SK-N-SH (cell line): ENCODE measurements at regions not wholly inside any gene's neighbourhood (a gene's known extent, or its start where the extent isn't known, plus 50 kb on each side); places are given as distances from the start of the nearest gene placed in this dataset.

Experiments used
- CTCF ChIA-PET: fragments of 300-600, 350-600 bp; formaldehyde crosslinking; extraction: SDS; loops from one replicate; lab custom pipeline; 2021; lab: Yijun Ruan, JAX
- POLR2A ChIA-PET: fragments of 350-600 bp; sonication (Branson Sonifier 250); formaldehyde crosslinking; extraction: SDS; loops from one replicate; lab custom pipeline; 2020; ENCODE audit warnings: antibody characterized with exemption, inconsistent platforms; lab: Yijun Ruan, JAX
- DNase-seq: peaks from one replicate; pipeline ENCODE4 v3.0.0; 2012
- H2AFZ ChIP-seq: fragments of 200-600 bp; sonication (generic); 2 replicates; pipeline ENCODE4 v1.8.1; 2016; ENCODE audit warnings: antibody characterized with exemption, mild to moderate bottlenecking, low read depth
- H3F3A ChIP-seq: fragments of 200-600 bp; sonication (generic); replicated peaks from 2 replicates; pipeline ENCODE3; 2016; ENCODE audit warnings: antibody characterized with exemption, mild to moderate bottlenecking; ENCODE audit not compliant: insufficient read depth
- H3K27ac ChIP-seq, 2 experiments: fragments of 200-500 bp in 1 of 2; fragments of 200-600 bp in 1 of 2; sonication (Bioruptor generic) in 1 of 2; sonication (generic), shearing (Covaris generic) in 1 of 2; 2 replicates each; pipeline versions ENCODE4 v1.5.1 to v1.6.1; 2014 to 2016; ENCODE audit warnings: low read depth in 2 of 2, inconsistent platforms in 1 of 2, low read length in 1 of 2, mild to moderate bottlenecking in 1 of 2, mixed read lengths in 1 of 2
- H3K27me3 ChIP-seq: fragments of 200-600 bp; sonication (generic), shearing (Covaris generic); 2 replicates; pipeline ENCODE4 v1.6.1; 2016; ENCODE audit warnings: mixed run types; ENCODE audit not compliant: insufficient read depth
- H3K36me3 ChIP-seq, 2 experiments: fragments of 200-500 bp in 1 of 2; fragments of 200-600 bp in 1 of 2; sonication (Bioruptor generic) in 1 of 2; sonication (generic) in 1 of 2; replicated peaks in 1 of 2; 2 replicates each; pipeline versions ENCODE3 to v1.5.1; 2014 to 2016; ENCODE audit warnings: low read length in 1 of 2, mild to moderate bottlenecking in 1 of 2; ENCODE audit not compliant: insufficient read depth in 2 of 2, control insufficient read depth in 1 of 2
- H3K4me1 ChIP-seq, 2 experiments: fragments of 200-500 bp in 1 of 2; fragments of 200-600 bp in 1 of 2; sonication (Bioruptor generic) in 1 of 2; sonication (generic), shearing (Covaris generic) in 1 of 2; 2 replicates each; pipeline versions ENCODE4 v1.5.1 to v1.6.1; 2014 to 2016; ENCODE audit warnings: low read depth in 1 of 2, low read length in 1 of 2, mixed run types in 1 of 2; ENCODE audit not compliant: insufficient read depth in 2 of 2, control insufficient read depth in 1 of 2
- H3K4me2 ChIP-seq: fragments of 200-600 bp; sonication (generic), shearing (Covaris generic); 2 replicates; pipeline ENCODE4 v1.6.1; 2017; ENCODE audit warnings: mixed run types
- H3K4me3 ChIP-seq, 2 experiments: fragments of 200-500 bp in 1 of 2; fragments of 200-600 bp in 1 of 2; sonication (Bioruptor generic) in 1 of 2; sonication (generic), shearing (Covaris generic) in 1 of 2; 2 replicates each; pipeline versions ENCODE4 v1.5.1 to v1.8.1; 2014 to 2016; ENCODE audit warnings: low read depth in 2 of 2, inconsistent platforms in 1 of 2, low read length in 1 of 2, mild to moderate bottlenecking in 1 of 2, mixed read lengths in 1 of 2, moderate library complexity in 1 of 2
- H3K79me2 ChIP-seq: fragments of 200-600 bp; sonication (generic); 2 replicates; pipeline ENCODE4 v1.8.1; 2017; ENCODE audit warnings: mild to moderate bottlenecking; ENCODE audit not compliant: insufficient read depth
- H3K9ac ChIP-seq: fragments of 200-600 bp; sonication (generic); 2 replicates; pipeline ENCODE4 v1.6.1; 2017; ENCODE audit warnings: mixed run types
- H3K9me2 ChIP-seq: fragments of 200-600 bp; sonication (generic); 2 replicates; pipeline ENCODE4 v1.6.1; 2017; ENCODE audit warnings: mixed run types
- H3K9me3 ChIP-seq: fragments of 200-600 bp; sonication (generic); 2 replicates; pipeline ENCODE4 v1.6.1; 2017; ENCODE audit warnings: mixed run types, mild to moderate bottlenecking, moderate library complexity
- H4K20me1 ChIP-seq: fragments of 200-600 bp; sonication (generic); 2 replicates; pipeline ENCODE4 v1.6.1; 2017; ENCODE audit warnings: mild to moderate bottlenecking, mixed run types; ENCODE audit not compliant: insufficient read depth
- ELF1 ChIP-seq: IDR thresholded peaks from 2 replicates; pipeline ENCODE4 v1.4.0; 2012
- FOXM1 ChIP-seq: IDR thresholded peaks from 2 replicates; pipeline ENCODE4 v1.4.0; 2012; ENCODE audit warnings: low read depth, mild to moderate bottlenecking
- GABPA ChIP-seq: IDR thresholded peaks from 2 replicates; pipeline ENCODE4 v1.4.0; 2012; ENCODE audit warnings: low read depth, mild to moderate bottlenecking
- MXI1 ChIP-seq: IDR thresholded peaks from 2 replicates; pipeline ENCODE4 v1.6.1; 2012; ENCODE audit warnings: mild to moderate bottlenecking, low read depth, low read length, improper control_type of control experiment
- NFIC ChIP-seq: IDR thresholded peaks from 2 replicates; pipeline ENCODE4 v1.4.0; 2012; ENCODE audit warnings: borderline replicate concordance
- POLR2AphosphoS5 ChIP-seq: IDR thresholded peaks from 2 replicates; pipeline ENCODE4 v1.6.1; 2012; ENCODE audit warnings: low read depth, low read length
- RFX5 ChIP-seq: IDR thresholded peaks from 2 replicates; pipeline ENCODE4 v1.6.1; 2012; ENCODE audit warnings: mild to moderate bottlenecking, improper control_type of control experiment, low read length
- RXRA ChIP-seq: IDR thresholded peaks from 2 replicates; pipeline ENCODE4 v1.4.0; 2012; ENCODE audit warnings: low read depth, mild to moderate bottlenecking, borderline replicate concordance
- SIN3A ChIP-seq: IDR thresholded peaks from 2 replicates; pipeline ENCODE4 v1.6.1; 2012; ENCODE audit warnings: low read depth, mild to moderate bottlenecking, low read length, moderate library complexity, borderline replicate concordance
- SMC3 ChIP-seq: IDR thresholded peaks from 2 replicates; pipeline ENCODE4 v1.6.1; 2012; ENCODE audit warnings: low read depth, low read length, improper control_type of control experiment
- TCF12 ChIP-seq: IDR thresholded peaks from 2 replicates; pipeline ENCODE4 v1.4.0; 2012
- TEAD4 ChIP-seq: IDR thresholded peaks from 2 replicates; pipeline ENCODE4 v1.4.0; 2012; ENCODE audit warnings: mild to moderate bottlenecking, borderline replicate concordance; ENCODE audit not compliant: insufficient read depth
- WGBS: methylation state at CpG from one replicate; pipeline ENCODE4 v1.1.6; 2017; ENCODE audit warnings: low lambda C conversion rate; 5-methylcytosine and 5-hydroxymethylcytosine counted together
- TF ChIP-seq, protein P1 (sequence below): fragments of 150-350 bp; IDR thresholded peaks from 2 replicates; pipeline ENCODE4 v1.6.1; 2017; ENCODE audit warnings: antibody characterized with exemption, low read length, low read depth, borderline replicate concordance
- TF ChIP-seq, protein P2 (sequence below): IDR thresholded peaks from 2 replicates; pipeline ENCODE4 v1.6.1; 2012; ENCODE audit warnings: mild to moderate bottlenecking, low read depth, low read length, moderate library complexity
- TF ChIP-seq, protein P3 (sequence below): fragments of 150-350 bp; IDR thresholded peaks from 2 replicates; pipeline ENCODE4 v1.6.1; 2016; ENCODE audit warnings: mild to moderate bottlenecking, low read depth, low read length
- TF ChIP-seq, protein P4 (sequence below): fragments of 200-600 bp; sonication (generic); IDR thresholded peaks from 2 replicates; pipeline ENCODE4 v1.6.1; 2017; ENCODE audit warnings: antibody characterized with exemption, mild to moderate bottlenecking, moderate library complexity

DNA sequence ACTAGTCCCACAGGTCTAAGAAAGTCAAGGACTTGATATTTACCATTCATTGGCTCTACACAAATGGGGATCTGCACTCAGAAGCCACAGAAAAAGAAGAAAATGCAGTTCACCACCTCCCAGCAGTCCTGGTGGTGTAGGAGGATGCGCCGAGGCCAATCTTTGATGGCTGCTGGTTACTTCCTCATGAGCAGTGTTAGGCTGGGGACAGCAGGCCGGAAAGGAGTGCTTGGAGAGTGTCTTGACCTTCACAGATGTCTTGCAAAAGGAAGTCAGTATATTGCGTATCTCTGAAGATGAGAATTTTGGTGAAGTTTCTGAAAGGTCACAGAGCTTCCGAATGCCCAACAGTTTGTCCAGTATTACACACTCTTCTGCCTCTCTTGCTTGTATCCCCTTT is 597.0 kb downstream of the EBF1 start:
- no peak overlapping the region for H2AFZ ChIP-seq
- no peaks in the 10 kb centered on the region for H3K4me1 ChIP-seq
- H3K9ac ChIP-seq = no peak overlapping the region
- H3K36me3 ChIP-seq = no peaks in the 10 kb centered on the region
- no peaks in the 10 kb centered on the region for H4K20me1 ChIP-seq
- no peaks in the 10 kb centered on the region for H3K27me3 ChIP-seq
- no peak overlapping the region for H3K27ac ChIP-seq
- no peak overlapping the region for H3K4me3 ChIP-seq
- no peaks in the 10 kb centered on the region for H3K9me3 ChIP-seq
- no peaks in the 10 kb centered on the region for H3K9me2 ChIP-seq
- DNase-seq = no peak
- TF ChIP-seq MXI1 (no peak), RFX5 (no peak), FOXM1 (no peak), POLR2AphosphoS5 (no peak)
- TF ChIP-seq, protein P1, sequence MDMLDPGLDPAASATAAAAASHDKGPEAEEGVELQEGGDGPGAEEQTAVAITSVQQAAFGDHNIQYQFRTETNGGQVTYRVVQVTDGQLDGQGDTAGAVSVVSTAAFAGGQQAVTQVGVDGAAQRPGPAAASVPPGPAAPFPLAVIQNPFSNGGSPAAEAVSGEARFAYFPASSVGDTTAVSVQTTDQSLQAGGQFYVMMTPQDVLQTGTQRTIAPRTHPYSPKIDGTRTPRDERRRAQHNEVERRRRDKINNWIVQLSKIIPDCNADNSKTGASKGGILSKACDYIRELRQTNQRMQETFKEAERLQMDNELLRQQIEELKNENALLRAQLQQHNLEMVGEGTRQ = no peak
- 65% methylated on average over 5 of the region's 5 CpGs for WGBS
- ChIA-PET POLR2A (no interaction called here), CTCF (no interaction called here)
- no peaks in the 10 kb centered on the region for H3F3A ChIP-seq
- no peak overlapping the region for H3K4me2 ChIP-seq
- H3K79me2 ChIP-seq = no peaks in the 10 kb centered on the region

DNA sequence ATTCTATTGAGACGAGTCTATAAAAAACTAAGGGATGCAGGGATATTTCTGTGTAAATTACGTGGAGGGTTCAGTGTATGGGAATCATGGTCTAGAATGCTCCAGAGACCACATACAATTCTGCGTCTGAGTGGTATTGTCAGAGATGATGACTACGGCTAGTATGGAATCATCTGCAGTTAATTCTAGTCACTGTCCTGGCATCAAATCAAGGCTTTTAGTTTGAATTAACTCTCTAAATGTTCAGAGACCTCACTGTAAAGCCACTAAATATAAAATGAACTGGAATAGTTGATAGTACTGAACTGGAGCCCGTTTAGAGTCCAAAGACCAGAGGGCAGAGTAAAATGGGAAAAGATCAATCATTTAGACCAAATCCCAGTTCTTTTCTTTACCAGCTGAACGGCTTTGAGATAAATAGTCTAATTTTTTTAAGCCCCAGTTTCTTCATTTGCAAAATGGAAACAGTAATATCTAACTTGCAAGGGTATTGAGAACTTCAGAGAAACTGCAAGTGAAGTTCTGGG is 599.8 kb downstream of the EBF1 start:
- TF ChIP-seq NFIC (no peak), RFX5 (no peak), FOXM1 (no peak), ELF1 (no peak), GABPA (no peak), RXRA (no peak), TEAD4 (no peak), SIN3A (no peak), TCF12 (no peak), POLR2AphosphoS5 (no peak), SMC3 (no peak), MXI1 (no peak)
- TF ChIP-seq, protein P2, sequence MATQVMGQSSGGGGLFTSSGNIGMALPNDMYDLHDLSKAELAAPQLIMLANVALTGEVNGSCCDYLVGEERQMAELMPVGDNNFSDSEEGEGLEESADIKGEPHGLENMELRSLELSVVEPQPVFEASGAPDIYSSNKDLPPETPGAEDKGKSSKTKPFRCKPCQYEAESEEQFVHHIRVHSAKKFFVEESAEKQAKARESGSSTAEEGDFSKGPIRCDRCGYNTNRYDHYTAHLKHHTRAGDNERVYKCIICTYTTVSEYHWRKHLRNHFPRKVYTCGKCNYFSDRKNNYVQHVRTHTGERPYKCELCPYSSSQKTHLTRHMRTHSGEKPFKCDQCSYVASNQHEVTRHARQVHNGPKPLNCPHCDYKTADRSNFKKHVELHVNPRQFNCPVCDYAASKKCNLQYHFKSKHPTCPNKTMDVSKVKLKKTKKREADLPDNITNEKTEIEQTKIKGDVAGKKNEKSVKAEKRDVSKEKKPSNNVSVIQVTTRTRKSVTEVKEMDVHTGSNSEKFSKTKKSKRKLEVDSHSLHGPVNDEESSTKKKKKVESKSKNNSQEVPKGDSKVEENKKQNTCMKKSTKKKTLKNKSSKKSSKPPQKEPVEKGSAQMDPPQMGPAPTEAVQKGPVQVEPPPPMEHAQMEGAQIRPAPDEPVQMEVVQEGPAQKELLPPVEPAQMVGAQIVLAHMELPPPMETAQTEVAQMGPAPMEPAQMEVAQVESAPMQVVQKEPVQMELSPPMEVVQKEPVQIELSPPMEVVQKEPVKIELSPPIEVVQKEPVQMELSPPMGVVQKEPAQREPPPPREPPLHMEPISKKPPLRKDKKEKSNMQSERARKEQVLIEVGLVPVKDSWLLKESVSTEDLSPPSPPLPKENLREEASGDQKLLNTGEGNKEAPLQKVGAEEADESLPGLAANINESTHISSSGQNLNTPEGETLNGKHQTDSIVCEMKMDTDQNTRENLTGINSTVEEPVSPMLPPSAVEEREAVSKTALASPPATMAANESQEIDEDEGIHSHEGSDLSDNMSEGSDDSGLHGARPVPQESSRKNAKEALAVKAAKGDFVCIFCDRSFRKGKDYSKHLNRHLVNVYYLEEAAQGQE = no peak
- TF ChIP-seq, protein P3, sequence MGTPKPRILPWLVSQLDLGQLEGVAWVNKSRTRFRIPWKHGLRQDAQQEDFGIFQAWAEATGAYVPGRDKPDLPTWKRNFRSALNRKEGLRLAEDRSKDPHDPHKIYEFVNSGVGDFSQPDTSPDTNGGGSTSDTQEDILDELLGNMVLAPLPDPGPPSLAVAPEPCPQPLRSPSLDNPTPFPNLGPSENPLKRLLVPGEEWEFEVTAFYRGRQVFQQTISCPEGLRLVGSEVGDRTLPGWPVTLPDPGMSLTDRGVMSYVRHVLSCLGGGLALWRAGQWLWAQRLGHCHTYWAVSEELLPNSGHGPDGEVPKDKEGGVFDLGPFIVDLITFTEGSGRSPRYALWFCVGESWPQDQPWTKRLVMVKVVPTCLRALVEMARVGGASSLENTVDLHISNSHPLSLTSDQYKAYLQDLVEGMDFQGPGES = no peak
- TF ChIP-seq, protein P4, sequence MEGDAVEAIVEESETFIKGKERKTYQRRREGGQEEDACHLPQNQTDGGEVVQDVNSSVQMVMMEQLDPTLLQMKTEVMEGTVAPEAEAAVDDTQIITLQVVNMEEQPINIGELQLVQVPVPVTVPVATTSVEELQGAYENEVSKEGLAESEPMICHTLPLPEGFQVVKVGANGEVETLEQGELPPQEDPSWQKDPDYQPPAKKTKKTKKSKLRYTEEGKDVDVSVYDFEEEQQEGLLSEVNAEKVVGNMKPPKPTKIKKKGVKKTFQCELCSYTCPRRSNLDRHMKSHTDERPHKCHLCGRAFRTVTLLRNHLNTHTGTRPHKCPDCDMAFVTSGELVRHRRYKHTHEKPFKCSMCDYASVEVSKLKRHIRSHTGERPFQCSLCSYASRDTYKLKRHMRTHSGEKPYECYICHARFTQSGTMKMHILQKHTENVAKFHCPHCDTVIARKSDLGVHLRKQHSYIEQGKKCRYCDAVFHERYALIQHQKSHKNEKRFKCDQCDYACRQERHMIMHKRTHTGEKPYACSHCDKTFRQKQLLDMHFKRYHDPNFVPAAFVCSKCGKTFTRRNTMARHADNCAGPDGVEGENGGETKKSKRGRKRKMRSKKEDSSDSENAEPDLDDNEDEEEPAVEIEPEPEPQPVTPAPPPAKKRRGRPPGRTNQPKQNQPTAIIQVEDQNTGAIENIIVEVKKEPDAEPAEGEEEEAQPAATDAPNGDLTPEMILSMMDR = no peak
- Histone ChIP-seq H3F3A (no peaks in the 10 kb centered on the region), H2AFZ (no peak overlapping the region), H3K4me1 (no peaks in the 10 kb centered on the region), H3K4me3 (no peak overlapping the region), H3K79me2 (no peaks in the 10 kb centered on the region), H3K4me2 (no peak overlapping the region), H3K9me2 (no peaks in the 10 kb centered on the region), H3K36me3 (no peaks in the 10 kb centered on the region), H3K9ac (no peak overlapping the region), H3K27me3 (no peaks in the 10 kb centered on the region), H3K9me3 (no peaks in the 10 kb centered on the region), H3K27ac (no peak overlapping the region), H4K20me1 (no peaks in the 10 kb centered on the region)
- ChIA-PET POLR2A (no interaction called here), CTCF (no interaction called here)
- 34% methylated on average over 6 of the region's 6 CpGs for WGBS
- no peak for DNase-seq
